Hepatic stellate cell (primary cell): ENCODE measurements at regions not wholly inside any gene's neighbourhood (a gene's known extent, or its start where the extent isn't known, plus 50 kb on each side); places are given as distances from the start of the nearest gene placed in this dataset.
"Not testable (repeated sequence)": the region's sequence is repeated elsewhere in the genome, so short reads cannot be mapped to it uniquely, and the experiment has no call there.

Experiments used
- DNase-seq: peaks from one replicate; pipeline ENCODE4 v3.0.0; 2011; ENCODE audit warnings: low spot score

GRCh38 chr6:144395014-144395413 lies 109.9 kb downstream of the UTRN start:
- no peak for DNase-seq

- DNase-seq = no peak
Measured at GRCh38 chr6:144395826-144396225, 110.7 kb downstream of the UTRN start.

GRCh38 chr6:144397141-144397540 lies 112.0 kb downstream of the UTRN start:
- DNase-seq = no peak

GRCh38 chr6:144400321-144400720 lies 115.2 kb downstream of the UTRN start:
- no peak for DNase-seq

GRCh38 chr6:144401736-144402733 lies 116.9 kb downstream of the UTRN start:
- no peak for DNase-seq

GRCh38 chr6:144402750-144403149 lies 117.6 kb downstream of the UTRN start:
- DNase-seq = no peak

GRCh38 chr6:144405163-144405562 lies 120.0 kb downstream of the UTRN start:
- no peak for DNase-seq

- no peak for DNase-seq
Measured at GRCh38 chr6:144406796-144407195, 121.7 kb downstream of the UTRN start.

GRCh38 chr6:144408161-144408560 lies 123.0 kb downstream of the UTRN start:
- peak; percentile 22 for DNase-seq

GRCh38 chr6:144410059-144410458 lies 124.9 kb downstream of the UTRN start:
- no peak for DNase-seq

GRCh38 chr6:144410574-144410973 lies 125.4 kb downstream of the UTRN start:
- DNase-seq = not testable (repeated sequence)

- no peak for DNase-seq
Measured at GRCh38 chr6:144411531-144412165, 126.5 kb downstream of the UTRN start.

- no peak for DNase-seq
Measured at GRCh38 chr6:144413418-144413817, 128.3 kb downstream of the UTRN start.

- no peak for DNase-seq
Measured at GRCh38 chr6:144415014-144415413, 129.9 kb downstream of the UTRN start.

GRCh38 chr6:144415835-144416237 lies 130.7 kb downstream of the UTRN start:
- DNase-seq = no peak

GRCh38 chr6:144416244-144416643 lies 131.1 kb downstream of the UTRN start:
- DNase-seq = no peak

- DNase-seq = no peak
Measured at GRCh38 chr6:144416773-144417172, 131.6 kb downstream of the UTRN start.

- DNase-seq = no peak
Measured at GRCh38 chr6:144417681-144418080, 132.5 kb downstream of the UTRN start.

GRCh38 chr6:144418959-144419545 lies 133.9 kb downstream of the UTRN start:
- no peak for DNase-seq

- DNase-seq = no peak
Measured at GRCh38 chr6:144423167-144423566, 138.0 kb downstream of the UTRN start.

- DNase-seq = no peak
Measured at GRCh38 chr6:144429753-144430152, 144.6 kb downstream of the UTRN start.

GRCh38 chr6:144433446-144433845 lies 148.3 kb downstream of the UTRN start:
- not testable (repeated sequence) for DNase-seq
